Gastroesophageal sphincter (tissue), 4 donors: ENCODE measurements at regions not wholly inside any gene's neighbourhood (a gene's known extent, or its start where the extent isn't known, plus 50 kb on each side); places are given as distances from the start of the nearest gene placed in this dataset.

ENCODE experiments used
- ATAC-seq: fragments of 150-250 bp; one replicate; pipeline ENCODE4 v1.9.1; 2016; ENCODE audit warnings: mild to moderate bottlenecking, moderate library complexity
- H3K27ac ChIP-seq, 4 donors: fragments of 200-600 bp; sonication (generic) in 3 of 4; 1 replicate in 3 of 4; 2 replicates in 1 of 4; pipeline ENCODE4 v1.5.1; 2016 to 2019
- H3K27me3 ChIP-seq: fragments of 200-600 bp; sonication (generic); one replicate; pipeline ENCODE4 v1.5.1; 2019
- H3K36me3 ChIP-seq, 2 donors: fragments of 200-600 bp; sonication (generic); one replicate each; pipeline ENCODE4 v1.5.1; 2019; ENCODE audit warnings: control low read depth in 1 of 2
- H3K4me1 ChIP-seq, 3 donors: fragments of 200-600 bp; sonication (generic); 1 replicate in 2 of 3; 2 replicates in 1 of 3; pipeline ENCODE4 v1.5.1; 2016 to 2019; ENCODE audit warnings: control low read depth in 2 of 3
- H3K4me3 ChIP-seq, 2 donors: fragments of 200-600 bp; sonication (generic); one replicate each; pipeline ENCODE4 v1.5.1; 2019; ENCODE audit warnings: mild to moderate bottlenecking in 1 of 2, moderate library complexity in 1 of 2
- H3K9me3 ChIP-seq, 3 donors: fragments of 200-600 bp; sonication (generic); one replicate each; pipeline ENCODE4 v1.5.1; 2017 to 2019; ENCODE audit warnings: control low read depth in 2 of 3
- CTCF ChIP-seq, 4 experiments: fragments of 200-600 bp in 2 of 4; fragments of 450-650 bp in 2 of 4; sonication (generic) in 1 of 4; IDR thresholded peaks; one replicate each; pipeline ENCODE4 v1.5.1; 2017 to 2019; ENCODE audit warnings: antibody characterized with exemption in 4 of 4, mild to moderate bottlenecking in 2 of 4, moderate library complexity in 2 of 4
- EP300 ChIP-seq: sonication (generic); formaldehyde crosslinking; IDR thresholded peaks from one replicate; pipeline ENCODE4 v1.6.1; 2017; ENCODE audit warnings: antibody characterized with exemption, mild to moderate bottlenecking
- POLR2A ChIP-seq, 2 donors: fragments of 450-650 bp; IDR thresholded peaks; one replicate each; pipeline ENCODE4 v1.6.1; 2017; ENCODE audit warnings: antibody characterized with exemption in 2 of 2, mild to moderate bottlenecking in 2 of 2, moderate library complexity in 1 of 2
- POLR2AphosphoS5 ChIP-seq: sonication (generic); formaldehyde crosslinking; IDR thresholded peaks from one replicate; pipeline ENCODE4 v1.6.1; 2017; ENCODE audit warnings: antibody characterized with exemption
- WGBS, 2 donors: methylation state at CpG; one replicate each; pipeline ENCODE4 v1.1.5; 2018; ENCODE audit warnings: low coverage in 1 of 2; 5-methylcytosine and 5-hydroxymethylcytosine counted together

GRCh38 chr12:65721541-65722190 lies 102.6 kb upstream of the HMGA2 start:
- ATAC-seq: no peak
- Histone ChIP-seq H3K4me3 (no peak overlapping the region), H3K4me1 (no peaks in the 10 kb centered on the region), H3K27me3 (peaks cover 33% of the 10 kb centered on the region), H3K27ac (no peak overlapping the region), H3K36me3 (no peaks in the 10 kb centered on the region), H3K9me3 (no peaks in the 10 kb centered on the region)
- WGBS, 2 donors: 92% methylated on average over 3 of the region's 3 CpGs
- TF ChIP-seq EP300 (no peak), CTCF (IDR thresholded peaks at IDR 0.05) (no peak), POLR2AphosphoS5 (no peak), POLR2A (IDR thresholded peaks at IDR 0.05) (no peak)

GRCh38 chr12:65725376-65725775 lies 98.9 kb upstream of the HMGA2 start:
- no peak overlapping the region for H3K4me3 ChIP-seq
- no peak for ATAC-seq
- no peak overlapping the region for H3K27ac ChIP-seq
- no peaks in the 10 kb centered on the region for H3K9me3 ChIP-seq
- TF ChIP-seq POLR2AphosphoS5 (no peak), EP300 (no peak), CTCF (IDR thresholded peaks at IDR 0.05) (no peak), POLR2A (IDR thresholded peaks at IDR 0.05) (no peak)
- peaks cover 0 to 9% (median 6%) of the 10 kb centered on the region in 3 donors for H3K4me1 ChIP-seq
- H3K27me3 ChIP-seq: peaks cover 60% of the 10 kb centered on the region
- no peaks in the 10 kb centered on the region for H3K36me3 ChIP-seq
- 100% methylated on average over 1 of the region's 2 CpGs for WGBS, 2 donors

- Histone ChIP-seq H3K36me3 (no peaks in the 10 kb centered on the region), H3K4me1 (peaks cover 0 to 9% (median 6%) of the 10 kb centered on the region in 3 donors), H3K4me3 (no peak overlapping the region), H3K27ac (no peak overlapping the region), H3K27me3 (peaks cover 79% of the 10 kb centered on the region), H3K9me3 (no peaks in the 10 kb centered on the region)
- no peak for ATAC-seq
- WGBS, 2 donors: 17 to 29% methylated on average over 6 of the region's 6 CpGs
- TF ChIP-seq EP300: no peak
- TF ChIP-seq POLR2AphosphoS5: no peak
- TF ChIP-seq POLR2A (IDR thresholded peaks at IDR 0.05): no peak
- no peak for TF ChIP-seq CTCF (IDR thresholded peaks at IDR 0.05)
Observed at GRCh38 chr12:65728455-65728847, 95.8 kb upstream of the HMGA2 start.

- TF ChIP-seq POLR2AphosphoS5 (no peak), CTCF (IDR thresholded peaks at IDR 0.05) (no peak), EP300 (no peak), POLR2A (IDR thresholded peaks at IDR 0.05) (no peak)
- H3K36me3 ChIP-seq: no peaks in the 10 kb centered on the region
- H3K27me3 ChIP-seq: peaks cover 86% of the 10 kb centered on the region
- 8 to 38% methylated on average over 5 to 20 of the region's 66 CpGs for WGBS, 2 donors
- no peak for ATAC-seq
- no peaks in the 10 kb centered on the region for H3K9me3 ChIP-seq
- peaks cover 0 to 9% (median 6%) of the 10 kb centered on the region in 3 donors for H3K4me1 ChIP-seq
- H3K4me3 ChIP-seq: peak overlapping the region in 1 of 2 donors; percentile 16
- no peak overlapping the region for H3K27ac ChIP-seq
Observed at GRCh38 chr12:65728848-65729793, 95.2 kb upstream of the HMGA2 start.
